ENCODE measurements at regions not wholly inside any gene's neighbourhood (a gene's known extent, or its start where the extent isn't known, plus 50 kb on each side); places are given as distances from the start of the nearest gene placed in this dataset.
A peak's percentile ranks its signal among the peaks of the same experiment; 100 is the strongest.

DNA sequence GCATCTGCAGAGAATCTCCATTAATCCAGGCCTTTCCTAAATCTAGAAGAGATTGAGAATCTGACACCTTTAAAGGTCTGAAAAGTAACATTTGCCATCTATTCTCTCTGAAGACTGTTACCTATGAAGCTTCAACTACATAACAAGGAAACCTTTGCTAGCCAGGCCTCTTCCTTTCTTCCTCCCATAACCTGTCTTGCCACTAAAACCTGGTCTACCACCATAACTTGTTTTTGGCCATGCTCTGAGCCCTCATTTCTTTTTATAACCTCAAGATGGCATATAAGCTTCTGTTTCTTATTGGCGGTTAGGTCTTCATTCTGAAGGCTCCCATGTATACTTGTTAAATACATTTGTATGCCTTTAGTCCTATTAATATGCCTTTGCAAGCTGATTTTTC lies 348.4 kb upstream of the MEOX2 start:
- TF ChIP-seq EZH2 (IDR thresholded peaks at IDR 0.05; ENCODE audit: low read length, missing control alignments) (no peak), CTCF (conservative IDR thresholded peaks at IDR 0.05 in 1 of 2, IDR thresholded peaks at IDR 0.05 in 1 of 2; ENCODE audit: low read depth in 1 of 2, low read length in 2 of 2) (no peak)
- Histone ChIP-seq H2AFZ (ENCODE audit: low read length) (no peak overlapping the region), H3K4me1 (ENCODE audit: control insufficient read depth, extremely low read depth, insufficient read depth, low read length) (no peaks in the 10 kb centered on the region), H3K9me3 (ENCODE audit: control insufficient read depth, insufficient read depth, low read depth, low read length) (no peaks in the 10 kb centered on the region), H3K9ac (ENCODE audit: insufficient read depth, low read length) (no peak overlapping the region), H4K20me1 (ENCODE audit: control insufficient read depth, extremely low read depth, insufficient read depth, low read length) (no peaks in the 10 kb centered on the region), H3K4me2 (ENCODE audit: extremely low read depth, insufficient read depth, low read length) (no peak overlapping the region), H3K36me3 (ENCODE audit: control insufficient read depth, insufficient read depth, low read length) (no peaks in the 10 kb centered on the region), H3K79me2 (ENCODE audit: control insufficient read depth, insufficient read depth, low read length) (no peaks in the 10 kb centered on the region), H3K27ac (ENCODE audit: insufficient read depth, low read length) (no peak overlapping the region), H3K27me3 (ENCODE audit: control insufficient read depth, insufficient read depth, low read length) (no peaks in the 10 kb centered on the region), H3K4me3 (replicated peaks in 1 of 4; ENCODE audit: control extremely low read depth in 1 of 4, insufficient read depth in 1 of 4, low read depth in 3 of 4, low read length in 4 of 4) (no peak overlapping the region)
- DNase-seq (ENCODE audit: low read depth in 2 of 2), result no peak

- Histone ChIP-seq H3K4me1 (ENCODE audit: control insufficient read depth, extremely low read depth, insufficient read depth, low read length) (no peaks in the 10 kb centered on the region), H3K4me2 (ENCODE audit: extremely low read depth, insufficient read depth, low read length) (no peak overlapping the region), H3K4me3 (replicated peaks in 1 of 4; ENCODE audit: control extremely low read depth in 1 of 4, insufficient read depth in 1 of 4, low read depth in 3 of 4, low read length in 4 of 4) (no peak overlapping the region), H3K27ac (ENCODE audit: insufficient read depth, low read length) (no peak overlapping the region), H3K36me3 (ENCODE audit: control insufficient read depth, insufficient read depth, low read length) (no peaks in the 10 kb centered on the region), H4K20me1 (ENCODE audit: control insufficient read depth, extremely low read depth, insufficient read depth, low read length) (no peaks in the 10 kb centered on the region), H3K9ac (ENCODE audit: insufficient read depth, low read length) (no peak overlapping the region), H3K27me3 (ENCODE audit: control insufficient read depth, insufficient read depth, low read length) (no peaks in the 10 kb centered on the region), H3K9me3 (ENCODE audit: control insufficient read depth, insufficient read depth, low read depth, low read length) (no peaks in the 10 kb centered on the region), H2AFZ (ENCODE audit: low read length) (no peak overlapping the region), H3K79me2 (ENCODE audit: control insufficient read depth, insufficient read depth, low read length) (no peaks in the 10 kb centered on the region)
- TF ChIP-seq CTCF (conservative IDR thresholded peaks at IDR 0.05 in 1 of 2, IDR thresholded peaks at IDR 0.05 in 1 of 2; ENCODE audit: low read depth in 1 of 2, low read length in 2 of 2) (no peak), EZH2 (IDR thresholded peaks at IDR 0.05; ENCODE audit: low read length, missing control alignments) (no peak)
- peak; percentile 15 to 32 for DNase-seq (ENCODE audit: low read depth in 2 of 2)
These were observed 347.9 kb upstream of the MEOX2 start for GRCh38 chr7:16034353-16034752.

DNA sequence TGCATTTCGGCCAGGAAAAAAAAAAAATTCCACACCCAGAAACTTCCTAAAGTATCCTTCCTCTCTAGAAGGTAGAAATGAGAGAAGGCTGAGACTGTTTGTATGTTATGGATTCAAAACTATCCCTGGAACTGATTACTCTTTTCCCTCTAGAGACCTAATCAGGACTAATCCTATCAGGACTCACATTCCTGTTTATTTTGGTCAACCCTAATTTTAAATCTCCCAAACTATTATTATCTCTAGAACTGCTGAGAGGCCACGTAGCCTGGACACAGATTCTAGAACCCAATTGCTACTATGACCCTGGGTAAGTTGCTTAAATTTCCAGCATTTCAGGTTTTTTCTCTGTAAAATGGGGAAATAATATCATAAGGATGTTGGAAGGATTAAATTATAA lies 346.8 kb upstream of the MEOX2 start:
- Histone ChIP-seq H3K79me2 (ENCODE audit: control insufficient read depth, insufficient read depth, low read length) (no peaks in the 10 kb centered on the region), H3K27ac (ENCODE audit: insufficient read depth, low read length) (no peak overlapping the region), H3K27me3 (ENCODE audit: control insufficient read depth, insufficient read depth, low read length) (no peaks in the 10 kb centered on the region), H3K9me3 (ENCODE audit: control insufficient read depth, insufficient read depth, low read depth, low read length) (no peaks in the 10 kb centered on the region), H3K4me3 (replicated peaks in 1 of 4; ENCODE audit: control extremely low read depth in 1 of 4, insufficient read depth in 1 of 4, low read depth in 3 of 4, low read length in 4 of 4) (no peak overlapping the region), H3K4me1 (ENCODE audit: control insufficient read depth, extremely low read depth, insufficient read depth, low read length) (no peaks in the 10 kb centered on the region), H3K4me2 (ENCODE audit: extremely low read depth, insufficient read depth, low read length) (no peak overlapping the region), H4K20me1 (ENCODE audit: control insufficient read depth, extremely low read depth, insufficient read depth, low read length) (no peaks in the 10 kb centered on the region), H2AFZ (ENCODE audit: low read length) (no peak overlapping the region), H3K36me3 (ENCODE audit: control insufficient read depth, insufficient read depth, low read length) (no peaks in the 10 kb centered on the region), H3K9ac (ENCODE audit: insufficient read depth, low read length) (no peak overlapping the region)
- no peak for DNase-seq (ENCODE audit: low read depth in 2 of 2)
- TF ChIP-seq EZH2 (IDR thresholded peaks at IDR 0.05; ENCODE audit: low read length, missing control alignments), result no peak
- TF ChIP-seq CTCF (conservative IDR thresholded peaks at IDR 0.05 in 1 of 2, IDR thresholded peaks at IDR 0.05 in 1 of 2; ENCODE audit: low read depth in 1 of 2, low read length in 2 of 2), result no peak
